Ovary (tissue), 7 donors: ENCODE measurements at regions not wholly inside any gene's neighbourhood (a gene's known extent, or its start where the extent isn't known, plus 50 kb on each side); places are given as distances from the start of the nearest gene placed in this dataset.

Experiments used
- DNase-seq, 5 donors: peaks; one replicate each; pipeline ENCODE4 v3.0.0-alpha.2; 2019 to 2020
- H3K27ac ChIP-seq, 2 donors: fragments of 200-600 bp; one replicate each; pipeline versions ENCODE4 v1.5.1 to v1.8.0; 2019 to 2022
- H3K27me3 ChIP-seq: fragments of 200-600 bp; one replicate; pipeline ENCODE4 v1.8.0; 2022
- H3K36me3 ChIP-seq: fragments of 200-600 bp; sonication (generic); one replicate; pipeline ENCODE4 v1.5.1; 2019
- H3K4me1 ChIP-seq: one replicate; pipeline ENCODE4 v1.8.1; 2013; ENCODE audit warnings: mild to moderate bottlenecking, moderate library complexity; ENCODE audit not compliant: insufficient read depth
- H3K4me3 ChIP-seq: fragments of 200-600 bp; sonication (generic); one replicate; pipeline ENCODE4 v1.5.1; 2017
- H3K9me3 ChIP-seq, 2 donors: fragments of 200-600 bp in 1 of 2; sonication (generic) in 1 of 2; one replicate each; pipeline versions ENCODE4 v1.5.1 to v1.8.1; 2013 to 2019; ENCODE audit warnings: mild to moderate bottlenecking in 1 of 2, moderate library complexity in 1 of 2
- CTCF ChIP-seq, 3 donors: fragments of 450-650 bp in 2 of 3; fragments of 200-600 bp in 1 of 3; IDR thresholded peaks; one replicate each; pipeline versions ENCODE4 v1.5.1 to v1.8.0; 2016 to 2022; ENCODE audit warnings: antibody characterized with exemption in 3 of 3, mild to moderate bottlenecking in 1 of 3
- EP300 ChIP-seq: sonication (generic); formaldehyde crosslinking; IDR thresholded peaks from one replicate; pipeline ENCODE4 v1.6.1; 2017; ENCODE audit warnings: antibody characterized with exemption
- POLR2A ChIP-seq: fragments of 450-650 bp; IDR thresholded peaks from one replicate; pipeline ENCODE4 v1.6.1; 2017; ENCODE audit warnings: antibody characterized with exemption, mild to moderate bottlenecking, moderate library complexity
- WGBS, 3 donors: extraction: QIAGEN DNeasy Blood & Tissue Kit in 1 of 3; methylation state at CpG; one replicate each; pipeline versions ENCODE4 v1.1.5 to v1.1.7; 2013 to 2017; 5-methylcytosine and 5-hydroxymethylcytosine counted together
- intact Hi-C, 4 donors: fragments of 100-400 bp; cut with DNase I; formaldehyde crosslinking; loops; one replicate each; pipeline versions ENCODE4 v1.11.0 to v1.15.1; 2022 to 2023
- donor health status: DM: no; HTN: no; CAD: no; lungs with moderate emphysema.
- donor health status: DM: no; HTN: no; CAD: no.
- donor health status: Bipolar disorder and iron deficiency.
- donor health status: DM: no; HTN: no; CAD: no.
- donor health status: DM: yes; HTN: yes; CAD: no.

- no peak overlapping the region for H3K27ac ChIP-seq
- H3K4me1 ChIP-seq = no peaks in the 10 kb centered on the region
- no peak for DNase-seq
- no peaks in the 10 kb centered on the region for H3K36me3 ChIP-seq
- TF ChIP-seq CTCF (IDR thresholded peaks at IDR 0.05) (no peak), POLR2A (no peak), EP300 (no peak)
- H3K9me3 ChIP-seq = no peaks in the 10 kb centered on the region
- no peak overlapping the region for H3K4me3 ChIP-seq
- no peaks in the 10 kb centered on the region for H3K27me3 ChIP-seq
- intact Hi-C loops = no loop called here
- 68 to 82% (median 78%) methylated on average over 1 of the region's 1 CpG for WGBS, 3 donors
Measured at GRCh38 chr3:74808506-74809275, 194.2 kb upstream of the CNTN3 start.

- 45 to 58% (median 55%) methylated on average over 2 of the region's 2 CpGs for WGBS, 3 donors
- TF ChIP-seq POLR2A = no peak
- no peak for TF ChIP-seq CTCF (IDR thresholded peaks at IDR 0.05)
- no peak for TF ChIP-seq EP300
- intact Hi-C loops = no loop called here
Measured at GRCh38 chr3:74801924-74802323, 187.5 kb upstream of the CNTN3 start.

GRCh38 chr3:74789111-74789510, 174.7 kb upstream of the CNTN3 start:
- H3K27ac ChIP-seq = no peak overlapping the region
- no peaks in the 10 kb centered on the region for H3K4me1 ChIP-seq
- H3K36me3 ChIP-seq = no peaks in the 10 kb centered on the region
- H3K9me3 ChIP-seq = no peaks in the 10 kb centered on the region
- WGBS, 3 donors = 48 to 56% (median 54%) methylated on average over 3 of the region's 3 CpGs
- no peak overlapping the region for H3K4me3 ChIP-seq
- no peaks in the 10 kb centered on the region for H3K27me3 ChIP-seq
- TF ChIP-seq POLR2A (no peak), EP300 (no peak), CTCF (IDR thresholded peaks at IDR 0.05) (no peak)
- intact Hi-C loops = no loop called here
- DNase-seq = no peak

More at GRCh38 chr3:74801924-74802323, 187.5 kb upstream of the CNTN3 start:
- Histone ChIP-seq H3K9me3 (no peaks in the 10 kb centered on the region), H3K4me1 (no peaks in the 10 kb centered on the region), H3K4me3 (no peak overlapping the region), H3K36me3 (no peaks in the 10 kb centered on the region), H3K27ac (no peak overlapping the region), H3K27me3 (no peaks in the 10 kb centered on the region)
- DNase-seq = no peak

- Histone ChIP-seq H3K4me1 (no peaks in the 10 kb centered on the region), H3K27me3 (no peaks in the 10 kb centered on the region)
- intact Hi-C loops = no loop called here
Measured at GRCh38 chr3:74787011-74787410, 172.6 kb upstream of the CNTN3 start.

More at GRCh38 chr3:74787011-74787410, 172.6 kb upstream of the CNTN3 start:
- Histone ChIP-seq H3K27ac (no peak overlapping the region), H3K9me3 (no peaks in the 10 kb centered on the region), H3K4me3 (no peak overlapping the region), H3K36me3 (no peaks in the 10 kb centered on the region)
- no peak for DNase-seq
- TF ChIP-seq EP300 = no peak
- no peak for TF ChIP-seq CTCF (IDR thresholded peaks at IDR 0.05)
- TF ChIP-seq POLR2A = no peak
